ENCODE measurements at regions not wholly inside any gene's neighbourhood (a gene's known extent, or its start where the extent isn't known, plus 50 kb on each side); places are given as distances from the start of the nearest gene placed in this dataset.

GRCh38 chr4:159429693-159430035 is 326.8 kb downstream of the RAPGEF2 start:
- DNase-seq (ENCODE audit: low read depth): no peak
- no peak overlapping the region for H3K4me3 ChIP-seq (ENCODE audit: low read length)
- no peak for TF ChIP-seq CTCF (IDR thresholded peaks at IDR 0.05; ENCODE audit: insufficient read depth, low read depth, low read length, missing control alignments)

- no peak for TF ChIP-seq CTCF (IDR thresholded peaks at IDR 0.05; ENCODE audit: insufficient read depth, low read depth, low read length, missing control alignments)
- no peak overlapping the region for H3K4me3 ChIP-seq (ENCODE audit: low read length)
- DNase-seq (ENCODE audit: low read depth): no peak
These were observed 328.0 kb downstream of the RAPGEF2 start for GRCh38 chr4:159430896-159431295.

GRCh38 chr4:159432436-159432835 is 329.6 kb downstream of the RAPGEF2 start:
- no peak overlapping the region for H3K4me3 ChIP-seq (ENCODE audit: low read length)
- TF ChIP-seq CTCF (IDR thresholded peaks at IDR 0.05; ENCODE audit: insufficient read depth, low read depth, low read length, missing control alignments): no peak
- DNase-seq (ENCODE audit: low read depth): no peak

- no peak overlapping the region for H3K4me3 ChIP-seq (ENCODE audit: low read length)
- DNase-seq (ENCODE audit: low read depth): no peak
- TF ChIP-seq CTCF (IDR thresholded peaks at IDR 0.05; ENCODE audit: insufficient read depth, low read depth, low read length, missing control alignments): no peak
These were observed 330.5 kb downstream of the RAPGEF2 start for GRCh38 chr4:159433337-159433736.

GRCh38 chr4:159434114-159434870 is 331.4 kb downstream of the RAPGEF2 start:
- TF ChIP-seq CTCF (IDR thresholded peaks at IDR 0.05; ENCODE audit: insufficient read depth, low read depth, low read length, missing control alignments): no peak
- peak; percentile 95 for DNase-seq (ENCODE audit: low read depth)
- no peak overlapping the region for H3K4me3 ChIP-seq (ENCODE audit: low read length)

- no peak for TF ChIP-seq CTCF (IDR thresholded peaks at IDR 0.05; ENCODE audit: insufficient read depth, low read depth, low read length, missing control alignments)
- no peak for DNase-seq (ENCODE audit: low read depth)
- no peak overlapping the region for H3K4me3 ChIP-seq (ENCODE audit: low read length)
These were observed 332.0 kb downstream of the RAPGEF2 start for GRCh38 chr4:159434871-159435241.

- no peak for TF ChIP-seq CTCF (IDR thresholded peaks at IDR 0.05; ENCODE audit: insufficient read depth, low read depth, low read length, missing control alignments)
- no peak overlapping the region for H3K4me3 ChIP-seq (ENCODE audit: low read length)
- DNase-seq (ENCODE audit: low read depth): peak; percentile 41
These were observed 332.7 kb downstream of the RAPGEF2 start for GRCh38 chr4:159435561-159436023.
